Vagina (tissue), 2 donors: ENCODE measurements at regions not wholly inside any gene's neighbourhood (a gene's known extent, or its start where the extent isn't known, plus 50 kb on each side); places are given as distances from the start of the nearest gene placed in this dataset.

Experiments used
- POLR2A ChIP-seq, 2 donors: fragments of 450-650 bp; IDR thresholded peaks; one replicate each; pipeline ENCODE4 v1.6.1; 2017; ENCODE audit warnings: antibody characterized with exemption in 2 of 2, mild to moderate bottlenecking in 2 of 2, moderate library complexity in 2 of 2
- POLR2AphosphoS5 ChIP-seq, 2 donors: sonication (generic); formaldehyde crosslinking; IDR thresholded peaks; one replicate each; pipeline ENCODE4 v1.9.0; 2017; ENCODE audit warnings: antibody characterized with exemption in 2 of 2, mild to moderate bottlenecking in 2 of 2, low read depth in 1 of 2; ENCODE audit not compliant: insufficient read depth in 1 of 2
- TF ChIP-seq, protein P1 (sequence below), 3 experiments: fragments of 450-650 bp in 2 of 3; fragments of 200-600 bp in 1 of 3; sonication (generic) in 1 of 3; IDR thresholded peaks; one replicate each; pipeline ENCODE4 v1.5.1; 2017 to 2019; ENCODE audit warnings: antibody characterized with exemption in 3 of 3, mild to moderate bottlenecking in 2 of 3, moderate library complexity in 2 of 3

DNA sequence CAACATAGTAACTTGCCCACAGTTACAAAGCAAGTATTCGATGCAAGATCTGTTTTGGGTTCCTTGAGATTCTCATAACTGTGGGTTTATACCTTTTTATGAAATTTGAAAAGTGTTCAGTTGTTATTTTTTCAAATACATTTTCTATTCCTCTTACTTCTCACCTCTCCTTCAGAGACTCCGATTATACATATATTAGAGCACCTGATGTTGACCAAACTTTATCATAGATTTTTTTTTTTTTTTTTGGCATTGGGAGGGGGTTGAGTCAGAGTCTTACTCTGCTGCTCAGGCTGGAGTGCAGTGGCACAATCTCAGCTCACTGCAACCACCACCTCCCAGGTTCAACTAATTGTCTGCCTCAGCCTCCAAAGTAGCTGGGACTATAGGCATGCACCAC lies 51.3 kb upstream of the RBBP6 start:
- no peak for TF ChIP-seq POLR2A (IDR thresholded peaks at IDR 0.05)
- TF ChIP-seq, protein P1, sequence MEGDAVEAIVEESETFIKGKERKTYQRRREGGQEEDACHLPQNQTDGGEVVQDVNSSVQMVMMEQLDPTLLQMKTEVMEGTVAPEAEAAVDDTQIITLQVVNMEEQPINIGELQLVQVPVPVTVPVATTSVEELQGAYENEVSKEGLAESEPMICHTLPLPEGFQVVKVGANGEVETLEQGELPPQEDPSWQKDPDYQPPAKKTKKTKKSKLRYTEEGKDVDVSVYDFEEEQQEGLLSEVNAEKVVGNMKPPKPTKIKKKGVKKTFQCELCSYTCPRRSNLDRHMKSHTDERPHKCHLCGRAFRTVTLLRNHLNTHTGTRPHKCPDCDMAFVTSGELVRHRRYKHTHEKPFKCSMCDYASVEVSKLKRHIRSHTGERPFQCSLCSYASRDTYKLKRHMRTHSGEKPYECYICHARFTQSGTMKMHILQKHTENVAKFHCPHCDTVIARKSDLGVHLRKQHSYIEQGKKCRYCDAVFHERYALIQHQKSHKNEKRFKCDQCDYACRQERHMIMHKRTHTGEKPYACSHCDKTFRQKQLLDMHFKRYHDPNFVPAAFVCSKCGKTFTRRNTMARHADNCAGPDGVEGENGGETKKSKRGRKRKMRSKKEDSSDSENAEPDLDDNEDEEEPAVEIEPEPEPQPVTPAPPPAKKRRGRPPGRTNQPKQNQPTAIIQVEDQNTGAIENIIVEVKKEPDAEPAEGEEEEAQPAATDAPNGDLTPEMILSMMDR (IDR thresholded peaks at IDR 0.05): no peak
- TF ChIP-seq POLR2AphosphoS5 (IDR thresholded peaks at IDR 0.05; ENCODE audit: insufficient read depth in 1 of 2, low read depth in 1 of 2): no peak
